ENCODE measurements at regions not wholly inside any gene's neighbourhood (a gene's known extent, or its start where the extent isn't known, plus 50 kb on each side); places are given as distances from the start of the nearest gene placed in this dataset.
"Not testable (repeated sequence)": the region's sequence is repeated elsewhere in the genome, so short reads cannot be mapped to it uniquely, and the experiment has no call there.

- DNase-seq (ENCODE audit: low read depth), result not testable (repeated sequence)
Measured at GRCh38 chr9:65395121-65395520, 110.1 kb upstream of the FOXD4L5 start.

GRCh38 chr9:65393111-65393810 is 108.3 kb upstream of the FOXD4L5 start:
- not testable (repeated sequence) for DNase-seq (ENCODE audit: low read depth)

- not testable (repeated sequence) for DNase-seq (ENCODE audit: low read depth)
Measured at GRCh38 chr9:65392611-65393010, 107.6 kb upstream of the FOXD4L5 start.

- not testable (repeated sequence) for DNase-seq (ENCODE audit: low read depth)
Measured at GRCh38 chr9:65389710-65390109, 104.7 kb upstream of the FOXD4L5 start.

- not testable (repeated sequence) for DNase-seq (ENCODE audit: low read depth)
Measured at GRCh38 chr9:65389216-65389615, 104.2 kb upstream of the FOXD4L5 start.

GRCh38 chr9:65386699-65387098 is 101.7 kb upstream of the FOXD4L5 start:
- DNase-seq (ENCODE audit: low read depth), result peak; percentile 26

GRCh38 chr9:65386191-65386590 is 101.2 kb upstream of the FOXD4L5 start:
- not testable (repeated sequence) for DNase-seq (ENCODE audit: low read depth)

GRCh38 chr9:65385655-65386024 is 100.6 kb upstream of the FOXD4L5 start:
- not testable (repeated sequence) for DNase-seq (ENCODE audit: low read depth)

GRCh38 chr9:65384759-65385654 is 100.0 kb upstream of the FOXD4L5 start:
- not testable (repeated sequence) for DNase-seq (ENCODE audit: low read depth)

- DNase-seq (ENCODE audit: low read depth), result not testable (repeated sequence)
Measured at GRCh38 chr9:65384066-65384465, 99.1 kb upstream of the FOXD4L5 start.

GRCh38 chr9:65383646-65384045 is 98.6 kb upstream of the FOXD4L5 start:
- DNase-seq (ENCODE audit: low read depth), result not testable (repeated sequence)

- DNase-seq (ENCODE audit: low read depth), result not testable (repeated sequence)
Measured at GRCh38 chr9:65382701-65383318, 97.8 kb upstream of the FOXD4L5 start.
